Retinal pigment epithelial cell (primary cell): ENCODE measurements at regions not wholly inside any gene's neighbourhood (a gene's known extent, or its start where the extent isn't known, plus 50 kb on each side); places are given as distances from the start of the nearest gene placed in this dataset.

ENCODE experiments used
- DNase-seq: peaks from one replicate; pipeline ENCODE4 v3.0.0-alpha.2; 2010; ENCODE audit warnings: low read depth
- H3K4me3 ChIP-seq: 2 replicates; pipeline ENCODE4 v1.5.1; 2011; ENCODE audit warnings: mild to moderate bottlenecking, low read length, control low read depth, moderate library complexity
- TF ChIP-seq, protein P1 (sequence below): conservative IDR thresholded peaks from 2 replicates; pipeline ENCODE4 v1.5.1; 2011; ENCODE audit warnings: low read depth, low read length, control low read depth, inconsistent platforms

- TF ChIP-seq, protein P1, sequence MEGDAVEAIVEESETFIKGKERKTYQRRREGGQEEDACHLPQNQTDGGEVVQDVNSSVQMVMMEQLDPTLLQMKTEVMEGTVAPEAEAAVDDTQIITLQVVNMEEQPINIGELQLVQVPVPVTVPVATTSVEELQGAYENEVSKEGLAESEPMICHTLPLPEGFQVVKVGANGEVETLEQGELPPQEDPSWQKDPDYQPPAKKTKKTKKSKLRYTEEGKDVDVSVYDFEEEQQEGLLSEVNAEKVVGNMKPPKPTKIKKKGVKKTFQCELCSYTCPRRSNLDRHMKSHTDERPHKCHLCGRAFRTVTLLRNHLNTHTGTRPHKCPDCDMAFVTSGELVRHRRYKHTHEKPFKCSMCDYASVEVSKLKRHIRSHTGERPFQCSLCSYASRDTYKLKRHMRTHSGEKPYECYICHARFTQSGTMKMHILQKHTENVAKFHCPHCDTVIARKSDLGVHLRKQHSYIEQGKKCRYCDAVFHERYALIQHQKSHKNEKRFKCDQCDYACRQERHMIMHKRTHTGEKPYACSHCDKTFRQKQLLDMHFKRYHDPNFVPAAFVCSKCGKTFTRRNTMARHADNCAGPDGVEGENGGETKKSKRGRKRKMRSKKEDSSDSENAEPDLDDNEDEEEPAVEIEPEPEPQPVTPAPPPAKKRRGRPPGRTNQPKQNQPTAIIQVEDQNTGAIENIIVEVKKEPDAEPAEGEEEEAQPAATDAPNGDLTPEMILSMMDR, result no peak
- no peak overlapping the region for H3K4me3 ChIP-seq
- no peak for DNase-seq
Observed at GRCh38 chr13:79998381-79998880, 342.5 kb downstream of the SPRY2 start.

DNA sequence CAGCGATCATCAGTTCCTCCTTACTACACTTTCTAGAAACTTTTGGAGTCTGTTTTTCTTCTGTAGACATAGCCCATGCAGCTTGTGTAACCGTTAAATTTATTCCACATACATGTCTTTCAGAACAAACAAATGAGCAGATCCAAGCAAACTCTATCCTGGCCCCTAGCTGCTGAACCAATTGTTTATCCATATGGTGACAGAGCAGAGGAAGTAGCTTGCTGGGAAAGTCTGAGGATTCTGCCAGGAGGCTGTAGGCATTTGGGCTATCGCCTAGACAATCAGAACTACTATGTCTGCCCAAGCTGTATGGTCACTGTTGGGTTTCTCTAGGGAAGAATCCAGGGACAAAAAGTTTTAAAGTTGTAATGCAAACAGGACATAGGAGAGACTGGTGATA, 343.7 kb downstream of the SPRY2 start:
- TF ChIP-seq, protein P1, result no peak

DNA sequence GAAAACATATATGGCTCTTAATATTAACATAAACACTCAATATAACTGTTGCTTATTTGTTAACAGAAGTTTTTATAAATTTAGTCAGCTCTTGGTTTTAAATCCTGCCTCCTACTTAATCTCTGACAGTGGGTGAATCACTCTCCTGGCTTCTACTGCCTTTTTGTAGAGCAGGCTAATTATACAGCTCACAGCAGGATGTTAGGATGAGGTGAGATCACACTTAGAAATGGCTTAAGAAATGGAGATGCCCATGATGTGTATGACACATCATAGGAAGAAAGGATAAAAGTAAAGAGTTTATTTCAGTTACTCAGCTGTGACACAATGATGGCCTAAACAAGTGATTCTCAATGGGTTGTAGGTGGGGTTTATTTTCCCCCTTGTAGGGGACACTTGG, 345.6 kb downstream of the SPRY2 start:
- no peak overlapping the region for H3K4me3 ChIP-seq
- DNase-seq, result peak; percentile 79
- TF ChIP-seq, protein P1, result no peak

More for the DNA sequence above, 343.7 kb downstream of the SPRY2 start:
- H3K4me3 ChIP-seq, result no peak overlapping the region
- DNase-seq, result no peak

DNA sequence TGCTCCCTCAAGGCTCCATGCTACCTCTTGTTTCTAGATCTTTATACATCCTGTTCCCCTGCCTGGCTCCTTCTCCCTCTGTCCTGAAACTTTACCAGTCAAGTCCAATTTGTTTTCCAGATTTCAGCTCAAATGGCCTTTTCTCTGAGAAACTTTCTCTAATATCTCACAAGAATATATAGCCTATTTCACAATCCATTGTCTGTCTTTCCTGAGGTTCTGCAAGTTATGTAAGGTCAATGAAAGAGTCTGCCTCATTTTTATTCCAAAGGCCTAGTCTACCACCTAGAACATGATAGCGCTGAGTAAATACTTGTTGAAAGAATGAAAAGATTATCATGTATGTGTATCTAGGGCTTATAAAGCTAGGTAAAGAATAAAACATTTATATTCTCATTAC, 348.8 kb downstream of the SPRY2 start:
- no peak for DNase-seq
- no peak overlapping the region for H3K4me3 ChIP-seq
- TF ChIP-seq, protein P1, result no peak

DNA sequence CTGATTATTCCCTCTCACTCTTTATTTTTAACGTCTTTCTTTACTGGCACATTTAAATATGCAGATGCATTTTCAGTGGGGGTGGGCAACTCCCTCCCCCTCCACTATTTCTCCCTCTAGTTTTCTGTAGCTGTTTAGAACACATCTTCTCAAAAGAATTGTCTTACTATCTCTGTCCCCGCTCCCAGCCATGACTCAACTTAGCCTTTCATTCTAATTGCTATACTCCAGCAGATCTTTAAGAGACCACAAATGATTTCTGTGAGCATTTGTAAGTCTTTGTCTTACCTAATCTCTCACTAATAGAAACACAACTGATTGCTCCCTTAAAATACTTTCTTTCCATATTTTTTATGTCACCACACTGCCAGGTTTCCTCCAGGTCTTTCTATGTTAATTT, 350.9 kb downstream of the SPRY2 start:
- H3K4me3 ChIP-seq, result no peak overlapping the region
- TF ChIP-seq, protein P1, result no peak
- no peak for DNase-seq

DNA sequence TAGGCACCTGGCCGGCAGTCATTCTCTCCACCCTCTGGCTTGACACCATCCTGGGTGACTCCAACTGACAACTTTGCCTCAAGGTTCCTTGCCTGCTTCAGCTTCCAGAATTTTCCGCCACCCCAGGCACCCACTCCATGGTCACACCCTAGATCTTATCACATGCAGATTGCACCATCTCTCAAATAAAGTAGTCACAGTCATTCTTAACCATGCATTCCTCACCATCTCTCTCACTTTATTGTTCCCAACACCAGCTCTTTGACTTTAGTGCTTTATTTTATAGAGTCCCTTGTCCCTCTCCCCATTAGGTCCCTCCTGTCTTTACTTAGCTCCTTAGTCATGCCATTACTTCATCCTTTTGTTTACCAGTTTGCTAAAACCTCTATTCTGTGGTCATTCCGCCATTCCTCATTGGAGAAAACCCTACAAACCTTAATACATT, 351.7 kb downstream of the SPRY2 start:
- TF ChIP-seq, protein P1, result no peak
- no peak for DNase-seq
- no peak overlapping the region for H3K4me3 ChIP-seq

GRCh38 chr13:79988573-79988972, 352.4 kb downstream of the SPRY2 start:
- no peak for DNase-seq
- H3K4me3 ChIP-seq, result no peak overlapping the region
- TF ChIP-seq, protein P1, result no peak
